GM21447 (cell line): ENCODE measurements at regions not wholly inside any gene's neighbourhood (a gene's known extent, or its start where the extent isn't known, plus 50 kb on each side); places are given as distances from the start of the nearest gene placed in this dataset.

Experiments
- ATAC-seq: cut with Tn5 transposase; IDR thresholded peaks from one replicate; pipeline ENCODE4 v1.9.1; 2021; ENCODE audit not compliant: unreplicated experiment

DNA sequence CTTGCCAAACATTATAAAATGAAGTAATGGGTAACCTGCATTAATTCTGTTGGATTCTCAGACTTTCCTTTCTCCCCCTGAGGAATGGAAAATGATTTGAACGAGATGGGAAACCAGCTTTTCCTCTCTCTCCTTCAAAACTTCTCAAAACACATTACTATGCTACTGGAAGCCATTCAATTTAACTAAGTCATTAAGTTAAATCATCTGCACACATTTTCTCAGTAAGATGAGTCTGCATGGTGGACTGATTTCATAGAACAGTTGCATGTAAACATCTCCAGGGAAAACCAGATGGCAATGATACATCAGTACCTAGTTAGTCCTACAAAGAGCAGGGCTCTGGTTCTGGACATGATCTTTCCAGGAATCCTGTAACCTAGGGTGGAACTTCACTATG is 59.9 kb downstream of the BMP4 start:
- ATAC-seq: no peak

DNA sequence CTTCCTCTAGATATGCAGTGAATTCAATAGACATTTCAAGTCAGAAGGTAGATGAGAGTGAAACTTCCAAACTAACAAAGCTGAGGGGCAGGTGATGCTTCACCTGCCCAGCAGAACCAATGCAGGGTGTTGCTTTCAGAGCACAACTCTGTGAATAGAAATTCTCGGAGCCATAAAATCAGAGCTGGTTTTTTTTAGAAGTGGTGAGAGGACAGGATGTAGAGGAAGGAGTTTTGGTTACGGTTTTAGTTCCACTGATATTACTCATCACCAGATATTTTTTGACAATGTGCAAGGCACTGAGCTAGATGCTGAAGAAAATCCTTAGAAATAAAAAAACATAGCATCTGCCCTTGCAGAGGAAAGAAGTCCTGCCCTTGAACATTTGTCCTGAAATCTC is 62.2 kb downstream of the BMP4 start:
- peak; percentile 67 for ATAC-seq

DNA sequence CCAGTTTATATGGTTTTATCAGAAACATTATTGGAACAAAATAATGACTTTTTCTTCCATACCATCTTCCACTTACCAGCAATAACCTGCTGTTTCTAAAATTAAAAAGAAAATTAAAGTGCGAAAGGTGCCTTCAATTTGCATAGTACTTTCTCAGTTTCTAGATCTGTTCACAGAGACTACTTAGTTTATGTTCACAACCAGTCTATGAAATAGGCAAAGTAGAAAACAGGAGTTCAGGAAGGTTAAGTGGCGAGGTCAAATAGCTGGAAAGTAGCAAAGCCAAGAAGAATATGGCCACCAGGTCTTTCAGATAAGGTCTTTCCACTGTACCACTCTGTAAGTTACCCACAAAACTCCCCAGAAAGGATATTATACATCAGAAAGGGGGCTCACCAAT is 63.3 kb downstream of the BMP4 start:
- no peak for ATAC-seq

DNA sequence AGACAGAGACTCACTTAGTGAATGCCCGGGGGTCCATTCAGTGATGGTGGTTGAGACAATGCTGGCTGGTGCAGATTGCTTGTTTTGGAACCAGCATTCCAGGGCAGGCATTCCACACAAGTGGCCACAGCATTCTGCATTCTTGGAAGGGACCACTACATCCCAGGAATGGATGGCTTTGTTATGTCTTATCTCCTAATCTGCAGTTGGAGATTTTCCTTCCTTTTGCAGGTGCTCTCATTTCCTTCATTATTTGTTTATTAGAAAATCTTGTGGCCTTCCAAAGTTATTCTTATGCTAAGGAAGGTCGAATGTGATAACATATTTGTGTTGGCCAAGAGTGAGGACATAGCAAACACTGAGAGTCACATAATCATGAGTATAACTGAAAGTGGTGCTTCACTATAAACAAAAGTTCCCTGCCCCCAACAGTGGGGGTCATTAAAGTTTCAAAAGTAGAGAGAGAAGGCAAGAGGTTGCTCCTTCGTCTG is 66.0 kb downstream of the BMP4 start:
- ATAC-seq: no peak

DNA sequence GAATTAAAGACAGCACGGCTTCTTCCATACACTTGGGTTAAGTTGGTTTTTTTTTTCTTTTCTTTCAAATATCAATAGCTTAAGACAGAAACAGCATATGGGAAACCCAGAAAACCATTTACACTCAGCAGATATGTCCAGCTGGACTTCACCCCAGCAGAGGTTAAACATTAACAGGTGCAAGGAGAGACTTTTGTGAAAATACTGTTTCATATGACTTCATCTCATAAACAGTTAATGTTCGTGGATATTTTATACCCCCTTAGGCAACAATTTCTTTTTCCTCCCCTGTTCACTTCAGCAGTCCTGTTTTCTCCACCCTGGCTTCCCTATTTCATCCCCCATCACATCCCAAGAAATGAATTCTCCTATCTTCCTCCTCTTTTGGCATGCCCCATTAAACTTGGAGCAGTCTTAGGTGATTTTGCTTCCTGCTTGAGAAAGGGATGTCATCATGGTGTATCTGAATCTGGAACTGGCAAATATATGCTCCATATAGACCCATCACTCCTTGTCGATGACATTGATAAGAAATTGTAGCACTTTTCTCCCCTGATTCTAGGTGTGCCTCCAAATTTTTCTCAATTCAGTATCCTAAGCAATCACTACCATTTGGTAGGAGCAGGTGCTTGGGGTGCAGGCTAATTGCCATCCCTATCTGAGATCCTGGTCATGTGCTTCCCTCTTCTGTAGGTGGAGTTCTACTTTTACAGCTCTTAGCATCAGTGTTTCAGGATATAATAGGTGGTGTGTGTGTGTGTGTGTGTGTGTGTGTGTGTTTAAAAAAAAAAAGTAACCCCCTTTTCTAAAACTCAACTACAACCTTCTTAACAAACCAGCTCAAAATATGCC is 67.9 kb downstream of the BMP4 start:
- no peak for ATAC-seq

DNA sequence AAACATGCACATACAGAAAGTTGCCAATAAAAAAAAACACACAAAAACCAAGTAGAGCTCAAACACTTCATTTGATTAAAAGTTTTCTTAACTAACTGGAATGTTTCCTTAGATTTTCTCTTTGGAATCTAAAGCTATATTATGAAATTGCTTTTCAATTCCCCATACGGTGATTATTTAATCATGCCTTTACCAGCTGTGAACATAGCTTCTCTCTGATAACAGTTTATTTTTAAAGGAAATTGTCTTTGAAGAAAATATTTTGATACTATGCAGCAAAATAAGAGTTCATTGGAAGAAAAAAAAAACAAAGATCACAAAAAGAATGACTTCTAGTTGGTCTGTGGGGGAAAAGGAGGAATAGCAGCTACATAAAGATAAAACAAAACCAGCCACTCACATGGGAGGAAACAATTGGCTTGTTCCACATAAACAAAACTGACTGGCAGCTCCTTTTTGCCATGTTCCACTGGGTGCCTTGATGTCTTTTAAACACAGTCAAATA is 71.4 kb downstream of the BMP4 start:
- ATAC-seq: no peak

DNA sequence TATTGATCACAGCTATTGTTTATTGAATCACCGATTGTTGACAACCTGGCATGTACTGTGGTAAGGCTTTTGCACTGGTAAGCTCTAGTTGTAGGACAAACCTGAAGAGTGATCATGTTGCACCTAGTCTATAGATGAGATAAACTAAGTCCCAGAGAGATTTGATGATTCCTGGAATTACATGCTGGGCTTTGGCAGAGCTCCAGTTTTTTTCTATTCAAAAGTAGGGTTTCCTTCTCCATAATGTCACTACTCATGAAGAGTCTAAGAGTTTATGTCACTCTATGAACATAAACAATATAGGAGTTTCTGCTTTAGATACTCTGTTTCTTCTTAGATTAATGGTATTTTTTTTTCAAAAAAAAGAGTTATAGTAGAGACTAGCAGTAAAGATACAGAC is 72.0 kb downstream of the BMP4 start:
- no peak for ATAC-seq

DNA sequence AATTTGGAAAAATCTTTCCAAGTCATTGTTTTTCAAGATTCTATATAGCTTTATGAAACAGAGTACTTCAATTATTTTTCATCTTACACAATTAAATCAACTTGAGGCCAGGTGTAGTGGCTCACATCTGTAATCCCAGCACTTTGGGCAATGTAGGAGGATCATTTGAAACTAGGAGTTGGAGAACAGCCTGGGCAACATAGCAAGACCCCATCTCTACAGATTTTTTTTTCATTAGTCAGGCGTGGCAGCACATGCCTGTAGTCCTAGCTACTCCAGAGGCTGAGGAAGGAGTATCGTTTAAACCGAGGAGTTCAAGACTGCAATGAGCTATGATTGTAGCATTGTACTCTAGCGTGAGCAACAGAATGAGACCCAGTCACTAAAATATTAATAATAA is 72.9 kb downstream of the BMP4 start:
- ATAC-seq: no peak

DNA sequence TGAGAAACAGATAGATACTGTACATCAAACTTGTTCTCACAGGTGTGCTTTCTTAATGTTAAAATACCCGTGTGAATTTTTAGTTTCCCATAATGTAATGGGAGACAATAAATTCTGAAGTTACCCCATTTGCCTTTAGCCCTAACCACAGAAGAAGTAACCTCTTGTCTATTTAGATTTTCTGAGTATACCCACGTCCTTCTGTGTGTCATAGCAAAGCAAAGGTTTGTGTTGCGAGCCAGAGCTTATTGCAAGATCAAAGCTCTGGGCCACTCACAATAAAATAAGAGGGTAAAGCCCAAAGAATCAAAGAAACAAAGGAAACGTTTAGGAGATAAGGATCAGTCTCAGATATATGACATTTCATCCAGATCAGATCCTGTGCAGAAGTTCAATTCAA is 73.9 kb downstream of the BMP4 start:
- ATAC-seq: no peak

DNA sequence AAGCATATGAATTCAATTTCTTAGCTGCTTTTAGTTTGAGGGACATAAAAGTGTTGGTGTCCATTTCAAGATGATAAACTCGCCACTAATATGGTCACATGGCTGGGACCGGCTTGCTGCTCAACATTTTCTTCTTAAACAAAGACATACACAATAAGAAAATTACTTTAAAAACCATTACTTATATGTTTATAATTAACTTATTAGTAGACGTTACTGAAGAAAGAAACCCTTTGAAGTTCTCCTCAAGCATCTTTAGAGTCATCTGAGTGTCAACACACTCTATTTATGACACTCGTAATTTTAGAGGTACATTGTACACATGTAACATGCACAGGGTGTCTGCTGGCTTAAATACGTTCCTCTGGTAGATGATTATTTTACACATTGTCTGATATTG is 74.7 kb downstream of the BMP4 start:
- no peak for ATAC-seq

DNA sequence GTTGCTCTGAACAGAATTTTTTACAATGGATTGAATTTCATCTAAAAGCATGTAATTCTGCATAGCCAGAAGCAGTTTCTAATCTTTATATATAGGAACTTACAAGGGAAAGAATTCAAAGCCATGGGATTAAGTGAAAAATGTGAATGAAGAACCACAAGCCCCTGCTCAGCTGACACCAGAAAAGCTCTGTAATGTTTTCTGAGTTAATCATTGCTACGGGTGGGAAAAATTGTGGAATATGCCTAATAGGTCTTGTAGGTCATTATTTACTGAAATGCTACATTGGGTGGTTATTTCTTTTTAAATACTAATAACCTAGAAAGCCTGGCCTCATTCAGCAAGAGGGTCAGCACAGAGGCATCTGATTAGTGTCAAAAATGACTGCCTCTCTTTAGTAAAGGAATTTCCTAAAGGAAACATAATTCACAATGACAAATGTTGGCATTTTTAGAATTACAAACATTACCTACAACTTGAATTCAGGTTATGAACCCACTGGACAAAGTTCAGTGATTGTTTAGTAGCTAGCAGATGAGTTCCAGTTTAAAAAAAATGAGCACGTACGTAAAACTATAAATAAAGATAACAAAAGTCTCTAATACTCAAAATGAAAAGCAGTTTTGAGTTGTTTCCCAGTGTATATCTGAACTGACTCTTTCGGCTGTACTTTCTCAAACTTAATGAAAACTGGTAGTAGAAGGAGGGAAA is 75.3 kb downstream of the BMP4 start:
- ATAC-seq: no peak

DNA sequence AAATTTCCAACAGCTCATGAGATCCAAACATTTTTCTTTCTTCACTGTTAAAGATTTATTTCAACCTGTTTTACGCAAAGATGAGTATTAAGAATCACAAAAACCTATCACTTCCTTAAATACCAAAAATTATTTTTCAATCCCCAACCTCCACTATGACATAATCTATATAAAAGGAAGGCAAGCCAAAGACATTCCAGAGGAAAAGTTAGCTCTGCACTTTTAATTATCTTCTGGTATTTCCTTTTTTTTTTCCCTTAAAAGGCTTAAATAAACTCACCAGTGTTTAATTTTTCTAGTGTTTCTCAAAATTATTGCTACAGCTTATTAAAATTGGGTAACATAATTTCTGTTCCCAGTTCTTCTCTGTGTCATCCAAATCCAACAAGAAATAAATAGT is 75.9 kb downstream of the BMP4 start:
- ATAC-seq: no peak

DNA sequence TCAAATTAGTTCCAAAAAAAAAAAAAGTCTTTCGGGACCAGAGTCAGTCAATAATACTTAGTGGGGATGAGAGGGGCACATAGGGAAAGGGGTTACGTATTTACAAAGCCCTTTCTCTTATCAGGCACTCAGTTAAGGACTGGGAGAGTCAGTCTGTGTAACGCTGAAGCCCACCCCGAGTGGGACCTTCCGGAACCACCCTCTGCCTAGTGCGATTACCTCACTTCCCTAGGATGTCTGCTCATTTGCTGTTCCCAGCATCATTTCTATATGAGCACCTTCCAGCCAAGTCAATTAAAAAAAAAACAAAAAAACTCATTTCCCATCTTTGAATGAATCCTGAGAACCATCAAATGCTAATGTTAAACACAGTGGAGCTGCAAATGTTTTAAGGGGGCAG is 76.9 kb downstream of the BMP4 start:
- ATAC-seq: no peak

DNA sequence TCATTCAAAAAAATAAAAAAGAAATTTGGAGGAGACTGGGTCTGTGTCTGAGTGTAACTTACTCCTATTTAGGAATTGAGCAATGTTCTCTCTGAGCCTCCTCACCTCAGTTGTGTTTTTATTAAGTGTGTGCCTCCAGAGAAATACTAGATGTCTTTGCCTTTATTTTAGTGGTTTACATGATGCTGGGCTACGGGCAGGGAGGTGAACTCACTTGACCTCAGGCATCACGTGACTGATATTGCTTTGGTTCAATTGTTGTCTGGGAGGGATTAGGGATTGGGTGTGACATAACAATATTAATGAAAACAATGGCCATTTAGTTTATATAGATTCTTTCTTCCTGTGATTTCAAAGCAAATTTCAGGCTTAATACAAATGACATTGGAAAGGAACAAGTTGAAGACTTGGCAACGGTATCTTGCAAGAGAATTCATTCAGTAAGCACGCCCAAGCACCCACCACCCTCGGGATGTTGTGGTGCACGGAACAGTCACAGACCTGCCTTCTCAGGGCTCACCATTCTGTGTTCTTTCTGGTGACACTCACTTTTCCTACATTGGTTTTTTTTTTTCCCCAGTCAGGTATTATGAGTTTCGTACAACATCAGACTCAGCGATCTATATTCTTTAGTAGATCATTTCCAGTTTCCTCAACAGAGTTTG is 77.5 kb downstream of the BMP4 start:
- ATAC-seq: no peak

DNA sequence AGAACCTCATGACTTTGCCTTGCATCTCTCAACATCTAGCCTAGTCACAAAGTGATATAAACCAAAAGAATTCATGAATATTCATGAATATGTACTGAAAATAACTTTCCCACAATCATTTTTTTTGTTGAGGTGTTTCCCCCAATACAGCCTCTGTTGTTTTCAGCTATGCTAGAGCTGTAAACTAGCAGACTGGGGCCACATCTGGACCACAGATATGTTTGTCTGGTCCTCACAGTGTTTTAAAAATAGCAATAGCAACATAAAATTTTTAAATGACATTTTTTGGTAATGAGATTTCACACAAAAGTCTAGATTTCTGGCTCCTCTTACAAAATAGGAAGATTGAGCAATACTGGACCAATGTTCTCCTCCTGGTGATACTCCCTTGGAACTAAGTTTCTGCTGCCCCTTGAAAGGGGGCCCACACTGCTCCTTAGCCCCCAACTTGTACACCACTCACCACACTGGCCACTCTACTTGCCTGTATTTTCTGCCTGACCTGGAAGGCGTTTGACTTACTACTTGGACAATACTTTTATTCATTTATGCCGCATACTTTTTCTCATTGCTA is 81.2 kb downstream of the BMP4 start:
- ATAC-seq: no peak

DNA sequence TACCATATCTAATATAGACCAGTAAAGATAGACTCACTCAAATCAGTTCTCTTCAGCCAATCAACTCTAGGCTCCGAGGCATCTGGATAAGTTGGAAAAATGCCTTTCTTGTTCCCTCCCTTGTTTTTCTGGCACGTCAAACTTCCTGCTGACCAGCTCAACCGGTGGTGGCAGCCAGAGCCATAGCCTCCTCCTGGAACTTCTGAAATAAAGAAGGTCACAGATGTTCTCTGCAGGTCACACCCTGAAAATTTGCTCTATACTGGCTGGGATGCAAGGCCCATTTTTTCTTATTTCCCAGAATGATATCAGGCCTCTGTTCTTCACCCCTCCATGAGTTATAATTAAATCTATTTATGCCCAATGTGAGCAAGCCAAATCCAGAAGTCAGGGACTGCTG is 81.9 kb downstream of the BMP4 start:
- ATAC-seq: no peak

DNA sequence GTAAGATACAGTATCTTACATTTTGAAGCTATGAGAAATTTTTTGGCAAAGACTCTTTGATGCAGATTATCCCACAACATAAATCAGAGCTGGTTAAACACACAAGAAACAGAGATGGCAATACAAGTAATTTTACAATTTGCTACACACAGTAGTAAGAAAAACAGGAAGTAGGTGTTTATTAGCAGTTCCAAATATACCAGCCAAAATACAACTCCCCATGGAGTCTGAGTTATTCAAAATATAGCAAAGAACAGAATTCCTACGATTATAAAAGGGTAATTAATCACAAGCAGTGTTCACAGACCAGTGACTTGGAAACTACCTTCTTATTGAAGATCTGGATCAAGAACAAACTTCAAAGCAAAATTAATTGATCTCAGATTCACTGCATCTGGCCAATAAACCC is 83.9 kb downstream of the BMP4 start:
- no peak for ATAC-seq

DNA sequence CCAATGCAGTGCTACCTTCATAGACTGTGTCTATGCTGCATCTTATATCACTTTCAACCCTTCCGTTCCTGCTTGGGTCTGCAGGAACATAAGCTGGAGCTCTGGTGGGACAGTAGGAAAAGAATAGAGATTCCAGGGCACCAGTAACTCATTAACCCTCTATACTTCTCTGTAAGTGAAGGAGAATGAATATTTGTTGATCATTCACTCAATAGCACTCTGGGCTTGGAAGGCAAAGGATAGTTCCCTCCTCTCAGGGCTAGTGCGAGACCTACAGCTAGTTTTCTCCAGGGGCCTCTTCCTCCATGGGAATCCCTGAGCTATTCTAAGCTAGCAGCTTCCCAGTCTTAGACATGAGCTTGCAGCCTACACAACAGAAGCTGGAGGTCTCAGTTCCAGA is 84.7 kb downstream of the BMP4 start:
- no peak for ATAC-seq

DNA sequence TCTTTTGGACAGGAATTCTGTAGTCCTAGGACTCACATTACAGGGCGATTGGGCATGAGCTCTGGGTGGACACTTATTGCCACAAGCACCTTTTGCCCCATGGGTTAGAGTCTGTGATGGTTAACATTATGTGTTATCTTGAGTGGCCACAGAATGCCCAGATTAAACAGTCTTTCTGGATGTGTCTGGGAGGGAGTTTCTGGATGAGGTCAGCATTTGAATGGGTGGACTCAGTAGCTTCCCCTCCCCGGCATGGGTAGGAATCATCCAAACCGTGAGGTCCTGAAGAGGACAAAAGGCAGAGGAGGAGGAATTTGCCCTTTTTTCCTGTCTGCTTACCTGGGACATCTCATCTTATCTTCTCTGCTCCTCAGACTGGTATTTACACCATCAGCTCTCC is 85.6 kb downstream of the BMP4 start:
- no peak for ATAC-seq

DNA sequence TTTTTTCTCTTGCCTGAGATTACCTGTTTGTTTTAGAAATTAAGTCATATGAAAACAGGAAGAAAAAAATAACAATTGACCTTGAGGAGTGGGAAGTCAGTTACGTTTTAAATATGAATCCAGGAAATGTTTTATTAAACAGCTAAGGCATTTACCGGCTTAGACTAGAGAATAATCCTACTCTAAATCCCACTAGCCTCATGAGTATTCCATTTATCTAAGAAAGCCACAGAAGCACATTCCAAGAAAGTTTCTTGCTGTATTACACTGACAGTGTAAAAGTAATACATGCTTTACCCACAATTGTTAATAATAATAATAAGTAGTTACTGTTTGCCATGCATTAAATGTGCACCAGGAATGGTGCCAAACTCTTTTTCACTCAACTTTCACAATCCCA is 90.9 kb downstream of the BMP4 start:
- ATAC-seq: no peak

DNA sequence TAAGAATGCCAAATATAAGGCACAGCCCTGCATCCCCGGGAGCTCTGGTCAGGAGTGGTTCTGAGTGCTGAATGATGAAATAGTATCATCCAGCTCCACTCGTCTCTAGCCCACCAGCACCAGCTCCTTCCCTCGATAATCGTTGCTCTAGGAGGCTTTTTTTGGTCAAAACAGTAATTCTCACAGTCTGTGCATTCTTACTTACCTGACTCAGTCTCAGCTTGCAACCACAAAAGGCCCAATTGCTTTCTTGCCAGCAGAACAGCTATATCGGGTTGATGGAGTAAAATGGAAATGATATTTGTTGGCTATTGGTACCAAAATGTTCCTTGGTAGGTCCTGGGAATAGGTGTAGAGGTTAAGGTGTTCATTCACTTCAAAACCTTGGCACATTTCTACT is 94.8 kb downstream of the BMP4 start:
- ATAC-seq: no peak

DNA sequence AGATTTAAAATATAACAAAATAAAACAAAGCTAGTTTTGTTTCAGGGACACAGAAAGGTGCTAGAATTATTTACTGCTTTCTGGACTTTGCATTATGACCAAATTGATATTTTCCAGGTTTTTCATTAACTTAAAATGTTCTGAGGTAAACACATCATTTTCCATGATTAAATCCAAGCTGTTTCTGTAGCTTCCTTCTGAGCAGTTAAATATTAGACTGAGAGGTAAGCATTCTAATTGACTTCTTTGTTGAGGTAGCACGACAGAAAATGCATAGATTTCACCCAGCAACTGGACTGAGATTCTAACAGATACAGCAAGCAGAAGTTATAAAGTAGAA is 98.3 kb downstream of the BMP4 start:
- no peak for ATAC-seq
